NCI-H2081 treated with DMSO at 0.1 percent for 48 hours (cell line): ENCODE measurements at regions not wholly inside any gene's neighbourhood (a gene's known extent, or its start where the extent isn't known, plus 50 kb on each side); places are given as distances from the start of the nearest gene placed in this dataset.
"Not testable (repeated sequence)": the region's sequence is repeated elsewhere in the genome, so short reads cannot be mapped to it uniquely, and the experiment has no call there.

Experiments used
- DNase-seq: peaks from one replicate; lab custom pipeline; 2025; lab: John Stamatoyannopoulos, UW

DNA sequence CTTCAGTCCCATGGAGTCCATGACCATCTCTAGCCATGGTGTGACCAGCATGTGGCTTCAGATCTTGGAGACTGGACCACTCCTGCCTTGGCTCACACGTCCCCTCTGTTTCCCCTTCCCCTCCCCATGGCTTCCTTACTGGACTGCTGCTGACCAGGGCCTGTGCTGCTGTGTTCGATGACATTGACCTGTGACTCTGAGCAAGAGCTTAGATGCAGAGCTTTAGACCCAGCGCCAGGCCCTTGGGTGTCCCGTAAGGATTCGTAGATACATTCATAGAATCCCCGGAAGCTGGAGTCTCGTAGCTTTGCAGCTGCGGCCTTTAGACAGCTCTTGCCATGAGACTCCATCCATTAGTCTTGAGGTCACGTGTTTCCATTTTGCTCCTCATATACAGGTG, 96.3 kb downstream of the NPIPB11 start:
- DNase-seq, result not testable (repeated sequence)

DNA sequence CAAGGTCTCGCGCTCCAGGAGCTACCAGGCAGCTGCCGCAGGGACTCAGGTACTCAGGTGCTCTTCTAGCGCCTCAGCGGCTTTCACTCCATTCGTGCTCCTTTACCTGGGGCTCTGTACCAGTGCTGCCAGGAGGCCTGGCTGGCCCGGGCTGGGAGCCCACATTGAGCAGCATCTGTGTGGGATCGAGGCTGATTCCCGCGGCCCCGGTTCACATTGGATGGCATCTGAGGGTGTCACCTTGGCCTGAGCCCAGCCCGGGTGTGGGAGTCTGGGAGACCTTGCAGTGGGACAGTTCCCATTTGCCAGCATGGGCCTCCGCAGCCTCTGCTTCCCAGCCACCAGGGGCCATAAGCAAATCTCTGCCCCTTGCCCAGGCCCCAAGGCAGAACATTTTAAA, 96.9 kb downstream of the NPIPB11 start:
- not testable (repeated sequence) for DNase-seq

DNA sequence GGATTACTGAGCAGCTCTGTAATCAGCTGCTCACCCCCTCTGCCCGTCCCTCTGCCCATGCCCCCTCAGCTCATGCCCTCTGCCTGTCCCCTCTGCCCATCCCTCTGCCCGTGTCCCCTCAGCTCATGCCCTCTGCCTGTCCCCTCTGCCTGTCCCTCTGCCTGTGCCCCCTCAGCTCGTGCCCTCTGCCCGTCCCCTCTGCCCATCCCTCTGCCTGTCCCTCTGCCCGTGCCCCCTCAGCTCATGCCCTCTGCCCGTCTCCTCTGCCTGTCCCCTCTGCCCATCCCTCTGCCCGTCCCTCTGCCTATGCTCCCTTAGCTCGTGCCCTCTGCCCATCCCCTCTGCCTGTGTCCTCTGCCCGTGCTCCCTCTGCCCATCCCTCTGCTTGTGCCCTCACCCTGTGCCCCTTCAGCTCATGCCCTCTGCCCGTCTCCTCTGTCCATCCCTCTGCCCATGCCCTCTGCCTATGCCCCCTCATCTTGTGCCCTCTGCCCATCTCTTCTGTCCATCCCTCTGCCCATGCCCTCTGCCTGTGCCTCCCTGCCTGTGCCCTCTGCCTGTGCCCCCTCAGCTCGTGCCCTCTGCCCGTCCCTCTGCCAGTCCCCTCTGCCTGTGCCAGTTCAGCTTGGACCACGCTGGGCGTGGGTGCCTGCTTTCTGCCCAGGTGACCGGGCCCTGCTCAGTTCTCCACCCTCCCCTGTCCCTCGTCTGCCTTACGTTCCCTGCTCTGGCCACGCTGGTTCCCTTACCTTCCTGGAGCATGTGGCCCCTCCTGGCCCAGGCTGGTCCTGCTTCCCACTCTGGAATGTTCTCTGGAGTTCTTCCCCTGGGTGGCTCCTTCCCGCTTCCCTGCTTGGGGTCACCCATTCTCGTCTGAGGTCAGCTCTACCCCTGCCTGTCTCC, 97.6 kb downstream of the NPIPB11 start:
- DNase-seq, result no peak

DNA sequence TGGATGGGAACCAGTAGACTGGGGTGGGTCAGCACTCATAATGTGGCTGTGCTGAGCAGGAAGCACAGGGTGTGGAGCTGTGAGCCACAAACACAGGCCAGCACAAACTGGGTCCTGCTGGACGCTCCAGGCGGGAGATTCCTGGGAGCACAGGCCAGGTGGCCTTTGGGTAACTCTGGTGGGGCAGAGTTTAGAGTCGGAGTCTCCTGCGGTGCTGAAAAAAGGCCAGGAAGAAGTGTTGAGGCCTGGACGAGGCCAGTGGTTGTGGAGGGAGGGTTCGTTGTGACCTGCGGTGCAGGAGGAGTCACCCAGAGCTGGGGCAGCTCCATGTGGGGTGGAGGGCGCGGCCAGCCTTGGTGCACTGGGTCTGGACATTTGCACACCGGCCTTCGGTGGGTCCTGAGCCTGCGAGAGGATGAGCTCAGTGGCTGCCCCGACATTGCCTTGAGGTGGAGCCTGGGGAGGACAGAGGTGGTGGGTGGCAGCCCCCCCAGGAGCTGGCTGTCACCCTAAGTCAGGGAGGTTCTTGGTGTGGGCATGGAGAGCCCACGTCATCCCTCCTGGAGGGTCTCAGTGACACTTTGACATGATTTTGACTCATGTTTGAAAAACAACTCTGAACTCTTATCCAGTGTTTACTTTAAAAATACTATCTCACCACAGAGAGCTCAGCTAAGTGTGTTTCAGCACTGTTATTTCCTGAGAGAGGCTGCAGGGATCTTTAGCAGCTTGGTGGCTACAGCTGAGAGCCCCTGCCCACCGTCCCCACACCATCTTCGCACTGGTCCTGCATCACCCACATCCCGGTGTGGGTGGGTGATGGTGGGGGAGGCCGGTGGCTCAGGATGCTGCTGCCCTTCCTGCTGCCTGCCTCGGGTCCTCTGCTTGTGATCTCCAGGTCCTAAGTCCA, 98.7 kb downstream of the NPIPB11 start:
- no peak for DNase-seq

DNA sequence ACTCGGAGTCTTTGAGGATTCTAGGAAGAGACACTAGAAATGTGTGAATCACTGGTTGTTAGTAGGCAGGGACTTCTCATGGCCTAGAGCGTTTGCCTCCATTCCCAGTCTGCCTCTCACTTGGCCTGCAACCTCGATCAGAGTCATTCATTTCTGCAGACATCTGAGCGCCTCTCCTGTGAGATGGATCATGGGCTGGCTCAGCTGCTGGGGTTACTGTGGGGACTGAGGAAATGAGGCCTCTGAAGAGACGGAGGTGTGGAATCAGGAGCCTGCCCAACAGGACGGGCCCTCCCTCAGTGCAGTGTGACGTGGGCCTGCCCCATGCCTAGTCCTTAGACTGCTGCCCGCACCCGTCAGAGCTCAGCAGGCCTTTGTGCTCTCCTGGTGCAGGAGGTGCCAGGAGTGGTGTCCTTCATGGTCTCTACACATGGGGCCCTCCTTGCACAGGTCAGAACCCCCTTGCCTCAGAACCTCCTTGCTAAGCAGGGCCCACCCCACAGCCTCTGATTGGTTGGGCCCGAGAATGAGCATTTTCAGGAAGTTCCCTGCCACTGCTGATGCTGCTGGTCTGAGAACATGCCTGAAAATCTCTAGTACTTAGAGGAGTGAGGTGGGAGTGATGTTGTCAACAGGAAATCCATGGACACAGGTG, 99.4 kb downstream of the NPIPB11 start:
- DNase-seq, result no peak

DNA sequence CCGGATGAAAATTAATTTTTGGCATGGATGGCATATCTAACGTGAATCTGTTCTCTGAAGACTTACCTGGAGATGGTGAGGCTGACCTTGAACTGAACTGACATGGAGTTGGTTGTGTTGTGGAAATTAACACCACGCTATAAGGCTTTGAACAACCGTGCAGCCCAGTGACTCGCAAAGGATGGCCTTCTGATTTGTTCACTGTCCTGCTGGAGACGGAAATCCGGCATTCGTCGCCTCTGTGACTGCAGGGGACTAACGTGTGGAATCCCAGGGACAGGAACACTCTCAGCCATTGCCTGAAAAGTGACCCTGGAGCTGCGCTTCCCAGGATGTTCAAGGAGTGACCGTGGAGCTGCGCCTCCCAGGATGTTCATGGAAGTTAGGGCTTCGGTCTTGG, 100.3 kb downstream of the NPIPB11 start:
- DNase-seq, result no peak

DNA sequence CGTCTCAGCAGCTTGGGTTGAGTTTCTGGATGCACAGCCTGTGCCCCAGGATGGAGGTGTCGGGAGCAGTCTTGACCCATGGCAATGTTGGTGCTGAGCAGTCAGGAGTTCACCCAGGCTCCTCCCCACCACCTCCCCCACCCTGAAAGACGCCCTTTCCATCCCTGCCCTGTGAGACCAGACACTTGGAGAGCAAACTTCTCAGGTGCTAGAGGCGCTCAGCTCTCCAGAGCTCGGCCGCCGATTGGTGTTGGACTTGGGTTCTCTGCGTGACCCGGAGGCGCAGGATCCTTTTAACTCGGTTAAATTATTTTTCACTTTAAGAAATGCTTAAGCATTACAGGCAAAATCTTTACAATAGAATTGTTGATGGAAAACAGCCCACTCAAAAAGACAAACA, 101.5 kb downstream of the NPIPB11 start:
- DNase-seq, result not testable (repeated sequence)

DNA sequence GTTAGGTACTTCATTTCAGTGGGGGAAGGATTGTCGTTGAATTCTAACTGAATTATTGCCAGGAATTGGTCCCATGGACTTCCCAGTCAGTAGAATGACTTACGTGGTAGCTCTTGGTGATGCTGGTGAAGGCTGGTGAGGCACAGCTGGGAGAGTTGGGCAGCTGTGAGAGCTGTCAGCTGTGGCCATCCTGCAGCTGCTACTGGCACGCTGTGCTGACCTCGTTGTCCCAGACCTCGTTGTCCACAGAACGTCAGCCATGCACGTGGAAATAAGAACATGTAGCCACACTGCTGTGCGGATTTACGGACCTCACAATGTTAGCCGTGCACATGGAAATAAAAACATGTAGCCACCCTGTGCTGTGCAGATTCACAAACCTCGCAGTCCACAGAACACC, 102.3 kb downstream of the NPIPB11 start:
- DNase-seq, result no peak

DNA sequence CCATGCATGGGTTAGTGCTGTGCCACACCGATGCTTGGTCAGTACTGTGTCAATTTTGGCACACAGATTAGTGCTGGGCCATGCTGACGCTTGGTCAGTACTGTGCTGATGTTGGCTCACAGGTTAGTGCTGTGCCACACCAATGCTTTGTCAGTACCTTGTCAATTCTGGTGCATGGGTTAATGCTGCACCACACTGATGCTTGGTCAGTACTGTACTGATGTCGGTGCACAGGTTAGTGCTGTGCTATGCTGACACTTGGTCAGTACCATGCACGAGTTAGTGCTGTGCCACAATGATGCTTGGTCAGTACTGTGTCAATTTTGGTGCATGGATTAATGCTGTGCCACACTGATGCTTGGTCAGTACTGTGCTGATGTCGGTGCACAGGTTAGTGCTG, 103.0 kb downstream of the NPIPB11 start:
- no peak for DNase-seq

DNA sequence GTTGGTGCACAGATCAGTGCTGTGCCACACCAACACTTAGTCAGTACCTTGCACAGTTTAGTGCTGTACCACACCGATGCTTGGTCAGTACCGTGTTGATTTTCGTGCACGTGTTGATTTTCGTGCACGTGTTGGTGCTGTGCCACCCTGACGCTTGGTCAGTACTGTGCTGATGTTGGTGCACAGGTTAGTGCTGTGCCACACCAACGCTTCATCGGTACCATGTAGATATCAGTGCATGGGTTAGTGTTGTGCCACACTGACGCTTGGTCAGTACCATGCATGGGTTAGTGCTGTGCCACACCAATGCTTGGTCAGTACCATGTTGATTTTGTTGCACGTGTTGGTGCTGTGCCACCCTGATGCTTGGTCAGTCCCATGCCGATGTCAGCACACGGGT, 103.5 kb downstream of the NPIPB11 start:
- DNase-seq, result no peak

DNA sequence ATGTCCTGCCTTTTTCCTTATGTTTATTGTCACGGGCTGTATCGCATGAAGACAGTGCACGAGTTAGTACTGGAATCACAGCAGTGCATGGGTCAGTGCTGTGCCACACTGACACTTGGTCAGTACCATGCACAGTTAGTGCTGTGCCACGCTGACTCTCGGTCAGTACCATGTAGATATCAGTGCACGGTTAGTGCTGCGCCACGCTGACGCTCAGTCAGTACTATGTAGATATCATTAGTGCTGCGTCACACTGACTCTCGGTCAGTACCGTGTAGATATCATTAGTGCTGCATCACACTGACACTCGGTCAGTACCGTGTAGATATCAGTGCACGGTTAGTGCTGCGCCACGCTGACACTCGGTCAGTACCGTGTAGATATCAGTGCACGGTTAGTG, 104.1 kb downstream of the NPIPB11 start:
- not testable (repeated sequence) for DNase-seq

DNA sequence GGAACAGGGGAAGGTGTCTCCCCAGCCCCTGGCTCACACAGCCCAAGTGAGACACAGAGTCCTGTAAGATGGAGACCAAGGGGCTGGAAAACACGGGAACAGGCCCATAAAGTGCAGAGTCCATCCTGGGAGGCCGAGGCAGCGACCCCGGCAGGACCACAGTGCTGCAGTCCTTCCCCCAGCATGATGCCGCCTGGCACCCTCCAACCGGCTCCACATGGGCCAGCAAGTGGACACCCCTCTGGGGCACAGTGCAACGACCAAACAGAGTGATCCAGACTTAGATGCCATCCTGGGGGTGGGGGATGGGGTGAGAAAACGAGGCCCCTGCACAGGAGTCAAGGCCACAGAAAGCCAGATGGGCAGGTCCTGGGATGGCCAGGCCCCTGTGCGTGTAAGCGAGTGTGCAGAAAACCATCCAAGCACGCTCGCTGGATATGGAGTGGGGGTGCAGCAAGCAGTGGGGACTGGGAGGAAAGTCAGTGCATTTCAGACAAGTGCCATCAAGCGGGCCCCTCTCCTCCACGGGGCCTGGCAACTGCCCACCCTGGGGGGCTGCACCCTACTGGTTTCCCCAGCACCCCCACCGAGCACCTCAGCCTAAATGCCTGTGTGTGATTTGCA, 104.7 kb downstream of the NPIPB11 start:
- not testable (repeated sequence) for DNase-seq

DNA sequence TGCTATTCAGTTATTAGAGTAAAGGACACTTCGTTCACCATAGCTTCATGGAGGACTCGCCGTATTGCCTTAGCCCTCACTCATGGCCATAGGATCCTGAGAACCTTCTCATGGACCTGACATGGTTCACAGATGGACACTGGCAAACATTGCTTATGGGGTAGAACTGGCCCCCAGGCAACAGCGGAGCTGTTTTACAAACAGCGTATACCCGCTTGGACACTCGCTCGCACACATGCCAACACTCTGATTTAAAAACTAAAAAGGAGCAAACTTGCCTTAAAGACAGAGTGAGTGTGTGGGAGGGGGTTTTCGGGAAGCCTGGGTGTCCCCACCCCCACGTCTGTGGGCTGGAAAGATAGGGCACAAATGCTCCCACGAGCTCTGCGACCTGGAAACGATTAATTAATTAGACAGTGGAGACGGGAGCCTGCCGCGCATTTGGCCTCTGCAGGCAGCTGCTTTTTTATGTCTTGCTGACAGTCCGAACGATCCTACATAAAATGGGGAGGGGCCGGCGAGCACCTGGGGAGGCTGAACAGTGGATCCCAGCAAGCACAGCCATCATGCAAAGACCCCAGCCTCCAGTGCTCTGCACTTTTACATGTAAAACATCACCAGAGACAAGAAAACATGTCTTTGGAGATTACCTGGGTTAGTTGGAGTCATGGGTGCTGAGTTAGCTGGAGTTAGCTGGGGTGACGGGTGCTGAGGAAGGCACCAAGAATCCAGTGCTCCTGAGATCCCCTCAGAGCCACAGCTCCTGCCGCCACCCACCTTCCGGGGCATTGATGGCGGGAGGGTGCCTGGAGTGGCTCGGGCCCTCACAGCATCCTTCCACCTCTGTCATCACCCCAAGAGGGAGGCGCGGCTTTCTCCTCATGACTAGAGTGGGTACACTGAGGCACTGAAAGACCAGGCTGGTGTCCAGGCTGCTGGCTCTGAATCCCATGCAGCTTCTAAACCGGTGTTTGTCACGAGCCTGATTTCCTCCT, 105.7 kb downstream of the NPIPB11 start:
- not testable (repeated sequence) for DNase-seq

DNA sequence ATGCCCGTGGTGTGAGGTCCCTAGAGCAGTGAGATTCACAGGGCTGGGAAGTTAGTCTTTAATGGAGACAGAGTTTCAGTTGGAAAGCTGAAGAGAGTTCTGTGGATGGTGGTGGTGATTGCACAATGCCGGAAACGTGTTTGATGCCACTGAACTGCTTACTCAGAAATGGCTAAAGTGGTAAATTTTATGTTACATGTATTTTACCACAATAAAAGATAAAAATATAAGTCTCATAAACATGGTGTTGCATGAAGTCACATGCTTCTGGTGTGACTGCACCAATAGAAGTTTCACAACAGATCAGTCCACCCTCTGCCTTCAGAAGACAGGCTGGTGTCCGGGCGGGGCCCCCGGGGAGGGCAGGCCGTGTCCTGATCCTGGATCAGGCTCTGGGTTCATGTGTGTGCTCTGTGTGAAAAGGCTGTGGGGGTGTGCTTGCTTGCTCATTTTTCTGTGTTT, 106.5 kb downstream of the NPIPB11 start:
- DNase-seq, result not testable (repeated sequence)

DNA sequence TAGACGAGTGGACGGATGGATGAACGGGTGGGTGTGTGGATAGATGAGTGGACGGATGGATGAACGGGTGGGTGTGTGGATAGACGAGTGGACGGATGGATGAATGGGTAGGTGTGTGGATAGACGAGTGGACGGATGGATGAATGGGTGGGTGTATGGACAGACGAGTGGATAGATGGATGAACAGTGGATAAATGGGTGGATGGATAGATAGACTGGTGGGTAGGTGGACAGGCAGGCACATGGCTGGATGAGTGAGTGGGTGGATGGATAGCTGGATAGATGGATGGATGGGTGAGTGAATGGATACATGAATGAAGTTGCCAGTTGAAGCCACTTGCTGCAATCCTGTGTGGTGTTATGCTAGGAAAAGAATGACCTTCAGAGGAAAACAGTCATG, 107.5 kb downstream of the NPIPB11 start:
- DNase-seq, result not testable (repeated sequence)

DNA sequence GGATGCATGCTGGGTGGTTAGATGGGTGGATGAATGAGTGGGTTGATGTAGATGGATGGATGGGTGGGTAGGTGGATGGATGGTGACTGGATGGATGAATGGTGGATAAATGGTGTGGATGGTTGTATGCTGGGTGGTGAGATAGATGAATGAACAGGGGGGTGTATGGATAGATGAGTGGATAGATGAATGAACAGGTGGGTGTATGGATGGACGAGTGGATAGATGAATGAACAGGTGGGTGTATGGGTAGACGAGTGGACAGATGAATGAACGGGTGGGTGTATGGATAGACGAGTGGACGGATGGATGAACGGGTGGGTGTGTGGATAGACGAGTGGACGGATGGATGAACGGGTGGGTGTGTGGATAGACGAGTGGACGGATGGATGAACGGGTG, 108.2 kb downstream of the NPIPB11 start:
- DNase-seq, result not testable (repeated sequence)

DNA sequence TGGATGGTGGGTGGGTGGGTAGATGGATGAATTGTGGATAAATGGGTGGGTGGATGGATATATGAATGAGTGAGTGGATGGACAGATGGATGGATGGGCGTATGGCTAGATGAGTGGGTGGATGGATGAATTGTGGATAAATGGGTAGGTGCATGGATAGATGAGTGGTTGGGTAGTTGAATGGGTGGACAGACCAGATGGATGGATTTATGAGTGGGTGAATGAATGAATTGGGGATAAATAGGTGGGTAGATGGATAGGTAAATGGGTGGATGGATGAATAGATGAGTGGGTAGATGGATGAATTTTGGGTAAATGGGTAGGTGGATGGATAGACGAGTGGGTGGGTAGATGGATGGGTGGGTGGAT, 108.7 kb downstream of the NPIPB11 start:
- not testable (repeated sequence) for DNase-seq

DNA sequence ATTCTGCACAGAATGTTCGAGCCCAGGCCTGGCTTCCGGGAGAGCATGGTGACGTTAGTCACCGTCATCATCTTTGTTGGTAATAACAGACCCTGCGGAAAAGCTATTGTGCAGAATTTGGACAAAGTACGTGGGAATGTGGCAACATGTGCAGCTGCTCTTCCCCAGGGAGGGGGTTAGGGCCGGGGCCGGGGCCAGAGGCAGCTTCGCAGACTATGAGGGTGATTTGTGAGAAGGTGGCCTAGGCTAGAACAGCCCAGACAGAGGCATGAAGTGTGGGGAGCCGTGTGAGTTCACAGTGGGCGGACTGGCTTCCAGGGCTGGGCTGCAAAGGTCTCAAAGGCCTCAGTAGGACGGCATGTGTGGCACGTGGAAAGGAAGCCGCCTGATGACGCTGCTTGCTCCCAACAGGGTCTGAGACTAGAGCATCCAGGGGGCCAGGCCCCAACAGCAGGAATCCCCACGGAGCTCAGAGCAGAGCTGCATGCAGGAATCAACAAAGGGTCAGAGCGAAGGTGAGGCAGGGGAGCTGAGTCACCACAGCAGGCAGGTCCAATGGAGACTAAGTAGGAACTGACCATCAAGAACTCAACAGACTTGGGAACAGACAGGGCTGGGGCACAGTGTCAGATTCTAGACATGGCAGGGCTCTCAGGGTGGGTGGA, 109.2 kb downstream of the NPIPB11 start:
- DNase-seq, result not testable (repeated sequence)

DNA sequence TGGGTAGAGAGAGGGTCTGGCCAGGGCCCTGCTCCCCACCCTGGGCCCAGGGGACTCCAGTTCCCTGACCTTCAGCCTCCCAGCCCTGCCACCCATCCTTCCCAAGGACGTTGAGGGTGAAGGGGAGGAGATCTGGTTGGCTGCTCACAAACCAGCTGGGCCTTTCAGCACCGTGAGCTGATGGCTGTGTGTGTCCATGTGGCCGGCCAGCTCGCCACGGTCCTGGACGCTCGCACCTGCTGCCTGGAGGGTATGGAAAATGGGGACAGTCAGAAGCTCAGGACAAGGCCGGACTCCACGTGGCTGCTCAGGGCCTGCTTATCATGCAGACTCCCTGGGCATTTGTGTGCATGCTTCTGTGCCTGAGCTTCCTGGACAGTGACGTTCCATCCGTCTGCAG, 110.3 kb downstream of the NPIPB11 start:
- not testable (repeated sequence) for DNase-seq
